MM.1S (cell line): ENCODE measurements at regions not wholly inside any gene's neighbourhood (a gene's known extent, or its start where the extent isn't known, plus 50 kb on each side); places are given as distances from the start of the nearest gene placed in this dataset.

Source experiments
- DNase-seq: peaks from one replicate; pipeline ENCODE4 v3.0.0-alpha.2; 2015
- H2AFZ ChIP-seq: fragments of 300-600 bp; sonication (generic); 2 replicates; pipeline ENCODE4 v1.6.0; 2016; ENCODE audit warnings: antibody characterized with exemption, low read length
- H3F3A ChIP-seq: fragments of 300-600 bp; sonication (generic); 2 replicates; pipeline ENCODE4 v1.6.1; 2016; ENCODE audit warnings: mild to moderate bottlenecking, antibody characterized with exemption, low read length, moderate library complexity, mixed read lengths; ENCODE audit not compliant: insufficient read depth
- H3K27ac ChIP-seq: fragments of 300-600 bp; sonication (generic); 2 replicates; pipeline ENCODE4 v1.5.1; 2016; ENCODE audit warnings: mild to moderate bottlenecking, low read length
- H3K27me3 ChIP-seq: fragments of 300-600 bp; sonication (generic); replicated peaks from 2 replicates; pipeline ENCODE4 v1.6.0; 2016; ENCODE audit warnings: low read length; ENCODE audit not compliant: insufficient read depth
- H3K36me3 ChIP-seq: fragments of 300-600 bp; sonication (generic); replicated peaks from 2 replicates; pipeline ENCODE4 v1.6.1; 2016; ENCODE audit warnings: mild to moderate bottlenecking, low read length, mixed read lengths; ENCODE audit not compliant: insufficient read depth
- H3K4me1 ChIP-seq: fragments of 300-600 bp; sonication (generic); 2 replicates; pipeline ENCODE4 v1.6.1; 2016; ENCODE audit warnings: low read length, mixed read lengths
- H3K4me2 ChIP-seq: fragments of 300-600 bp; sonication (generic); 2 replicates; pipeline ENCODE4 v1.6.0; 2016; ENCODE audit warnings: low read depth, low read length
- H3K4me3 ChIP-seq: fragments of 300-600 bp; sonication (generic); 2 replicates; pipeline ENCODE4 v1.5.1; 2016; ENCODE audit warnings: low read length, mixed read lengths
- H3K79me2 ChIP-seq: fragments of 300-600 bp; sonication (generic); 2 replicates; pipeline ENCODE4 v1.6.1; 2016; ENCODE audit warnings: mixed run types, low read length, mixed read lengths
- H3K9ac ChIP-seq: fragments of 300-600 bp; sonication (generic); 2 replicates; pipeline ENCODE4 v1.6.1; 2016; ENCODE audit warnings: low read length, mixed read lengths
- H3K9me2 ChIP-seq: fragments of 300-600 bp; sonication (generic); replicated peaks from 2 replicates; pipeline ENCODE4 v1.6.1; 2016; ENCODE audit warnings: mild to moderate bottlenecking, low read length, mixed read lengths; ENCODE audit not compliant: insufficient read depth
- H3K9me3 ChIP-seq: fragments of 300-600 bp; sonication (generic); replicated peaks from 2 replicates; pipeline ENCODE4 v1.6.1; 2016; ENCODE audit warnings: mild to moderate bottlenecking, low read length, mixed read lengths; ENCODE audit not compliant: insufficient read depth
- H4K20me1 ChIP-seq: fragments of 300-600 bp; sonication (generic); 2 replicates; pipeline ENCODE4 v1.6.1; 2016; ENCODE audit warnings: mild to moderate bottlenecking, low read length, moderate library complexity, mixed read lengths; ENCODE audit not compliant: insufficient read depth
- CTCF ChIP-seq: fragments of 300-600 bp; sonication (generic); IDR thresholded peaks from 2 replicates; pipeline ENCODE4 v1.5.1; 2016; ENCODE audit warnings: antibody characterized with exemption, low read length, mixed read lengths
- EZH2 ChIP-seq: fragments of 300-600 bp; sonication (generic); optimal IDR thresholded peaks from 2 replicates; pipeline ENCODE3; 2017; ENCODE audit warnings: low read depth, mild to moderate bottlenecking, antibody characterized with exemption, low read length, mixed read lengths
- EZH2phosphoT487 ChIP-seq: fragments of 300-600 bp; sonication (generic); IDR thresholded peaks from 2 replicates; pipeline ENCODE4 v1.6.1; 2018; ENCODE audit warnings: antibody characterized with exemption, low read length

GRCh38 chr6:158876886-158877285, 57.7 kb upstream of the EZR start:
- H3K9ac ChIP-seq = no peak overlapping the region
- no peaks in the 10 kb centered on the region for H3K79me2 ChIP-seq
- no peaks in the 10 kb centered on the region for H3K9me2 ChIP-seq
- no peaks in the 10 kb centered on the region for H3K27me3 ChIP-seq
- TF ChIP-seq EZH2phosphoT487 = no peak
- no peak for TF ChIP-seq CTCF
- TF ChIP-seq EZH2 = no peak
- H4K20me1 ChIP-seq = no peaks in the 10 kb centered on the region
- no peak overlapping the region for H3K4me3 ChIP-seq
- no peaks in the 10 kb centered on the region for H3K36me3 ChIP-seq
- H3K4me1 ChIP-seq = no peaks in the 10 kb centered on the region
- H3F3A ChIP-seq = no peaks in the 10 kb centered on the region
- H2AFZ ChIP-seq = no peak overlapping the region
- H3K27ac ChIP-seq = no peak overlapping the region
- DNase-seq = no peak
- no peaks in the 10 kb centered on the region for H3K9me3 ChIP-seq
- H3K4me2 ChIP-seq = no peak overlapping the region

GRCh38 chr6:158870649-158870957, 51.4 kb upstream of the EZR start:
- H3K9me2 ChIP-seq = no peaks in the 10 kb centered on the region
- H3K4me2 ChIP-seq = peak overlapping the region; percentile 79; the same call in 1 of the 2 replicates
- H3K4me3 ChIP-seq = peak overlapping the region; percentile 59
- H3K27me3 ChIP-seq = no peaks in the 10 kb centered on the region
- peaks cover 6% of the 10 kb centered on the region for H3K4me1 ChIP-seq
- H3K36me3 ChIP-seq = no peaks in the 10 kb centered on the region
- H3K9me3 ChIP-seq = no peaks in the 10 kb centered on the region
- H3K27ac ChIP-seq = peak overlapping the region; percentile 99
- DNase-seq = no peak
- no peak for TF ChIP-seq CTCF
- no peak for TF ChIP-seq EZH2
- no peak for TF ChIP-seq EZH2phosphoT487
- H3K9ac ChIP-seq = peak overlapping the region; percentile 90
- no peaks in the 10 kb centered on the region for H4K20me1 ChIP-seq
- H3K79me2 ChIP-seq = no peaks in the 10 kb centered on the region
- peaks cover 13% of the 10 kb centered on the region for H3F3A ChIP-seq
- no peak overlapping the region for H2AFZ ChIP-seq

GRCh38 chr6:158869826-158870648, 50.9 kb upstream of the EZR start:
- peaks cover 13% of the 10 kb centered on the region for H3F3A ChIP-seq
- DNase-seq = peak; percentile 93
- peaks cover 6% of the 10 kb centered on the region for H3K4me1 ChIP-seq
- peak overlapping the region; percentile 79 for H3K4me2 ChIP-seq
- 0 out of 2 replicates have a peak overlapping the region, but pooled peaks have one; percentile 5 for H2AFZ ChIP-seq
- no peaks in the 10 kb centered on the region for H3K27me3 ChIP-seq
- H3K79me2 ChIP-seq = no peaks in the 10 kb centered on the region
- H3K4me3 ChIP-seq = peak overlapping the region; percentile 59
- no peaks in the 10 kb centered on the region for H3K36me3 ChIP-seq
- peak overlapping the region; percentile 90 for H3K9ac ChIP-seq
- H3K9me3 ChIP-seq = no peaks in the 10 kb centered on the region
- TF ChIP-seq CTCF (peak; percentile 18), EZH2phosphoT487 (no peak)
- H3K9me2 ChIP-seq = no peaks in the 10 kb centered on the region
- H3K27ac ChIP-seq = peak overlapping the region; percentile 99
- no peaks in the 10 kb centered on the region for H4K20me1 ChIP-seq
